AG09309 (cell line): ENCODE measurements at regions not wholly inside any gene's neighbourhood (a gene's known extent, or its start where the extent isn't known, plus 50 kb on each side); places are given as distances from the start of the nearest gene placed in this dataset.

Source experiments
- DNase-seq: peaks from one replicate; pipeline ENCODE4 v3.0.0-alpha.2; 2010; ENCODE audit warnings: low read depth
- H3K4me3 ChIP-seq: 2 replicates; pipeline ENCODE4 v1.5.1; 2011; ENCODE audit warnings: mild to moderate bottlenecking, low read depth, low read length, moderate library complexity; ENCODE audit not compliant: control insufficient read depth
- CTCF ChIP-seq: IDR thresholded peaks from 2 replicates; pipeline ENCODE4 v1.5.1; 2011; ENCODE audit warnings: mild to moderate bottlenecking, low read depth, low read length, inconsistent platforms; ENCODE audit not compliant: insufficient read depth, control insufficient read depth; ENCODE audit errors: missing control alignments

GRCh38 chr3:190768891-190769290 lies 93.6 kb downstream of the GMNC start:
- DNase-seq, result no peak
- no peak overlapping the region for H3K4me3 ChIP-seq
- no peak for TF ChIP-seq CTCF

GRCh38 chr3:190767851-190768250 lies 94.6 kb downstream of the GMNC start:
- H3K4me3 ChIP-seq, result no peak overlapping the region
- TF ChIP-seq CTCF, result no peak
- no peak for DNase-seq

GRCh38 chr3:190764231-190765134 lies 98.0 kb downstream of the GMNC start:
- TF ChIP-seq CTCF, result no peak
- no peak overlapping the region for H3K4me3 ChIP-seq
- no peak for DNase-seq

GRCh38 chr3:190762801-190763200 lies 99.7 kb downstream of the GMNC start:
- no peak for TF ChIP-seq CTCF
- no peak for DNase-seq
- no peak overlapping the region for H3K4me3 ChIP-seq

GRCh38 chr3:190747571-190747970 lies 114.9 kb downstream of the GMNC start:
- no peak for TF ChIP-seq CTCF
- H3K4me3 ChIP-seq, result no peak overlapping the region
- no peak for DNase-seq

- H3K4me3 ChIP-seq, result no peak overlapping the region
- no peak for DNase-seq
- TF ChIP-seq CTCF, result no peak
Observed at GRCh38 chr3:190746986-190747385, 115.5 kb downstream of the GMNC start.

GRCh38 chr3:190746531-190746930 lies 116.0 kb downstream of the GMNC start:
- DNase-seq, result no peak
- no peak overlapping the region for H3K4me3 ChIP-seq
- TF ChIP-seq CTCF, result no peak
